Bone marrow (tissue), 2 donors: ENCODE measurements at regions not wholly inside any gene's neighbourhood (a gene's known extent, or its start where the extent isn't known, plus 50 kb on each side); places are given as distances from the start of the nearest gene placed in this dataset.
"Not testable (repeated sequence)": the region's sequence is repeated elsewhere in the genome, so short reads cannot be mapped to it uniquely, and the experiment has no call there.

Experiments used
- DNase-seq, 2 donors: peaks; one replicate each; lab custom pipeline; 2025; lab: John Stamatoyannopoulos, UW

- no peak for DNase-seq
Observed at GRCh38 chr1:4119516-4120220, 219.6 kb upstream of the C1orf174 start.

DNA sequence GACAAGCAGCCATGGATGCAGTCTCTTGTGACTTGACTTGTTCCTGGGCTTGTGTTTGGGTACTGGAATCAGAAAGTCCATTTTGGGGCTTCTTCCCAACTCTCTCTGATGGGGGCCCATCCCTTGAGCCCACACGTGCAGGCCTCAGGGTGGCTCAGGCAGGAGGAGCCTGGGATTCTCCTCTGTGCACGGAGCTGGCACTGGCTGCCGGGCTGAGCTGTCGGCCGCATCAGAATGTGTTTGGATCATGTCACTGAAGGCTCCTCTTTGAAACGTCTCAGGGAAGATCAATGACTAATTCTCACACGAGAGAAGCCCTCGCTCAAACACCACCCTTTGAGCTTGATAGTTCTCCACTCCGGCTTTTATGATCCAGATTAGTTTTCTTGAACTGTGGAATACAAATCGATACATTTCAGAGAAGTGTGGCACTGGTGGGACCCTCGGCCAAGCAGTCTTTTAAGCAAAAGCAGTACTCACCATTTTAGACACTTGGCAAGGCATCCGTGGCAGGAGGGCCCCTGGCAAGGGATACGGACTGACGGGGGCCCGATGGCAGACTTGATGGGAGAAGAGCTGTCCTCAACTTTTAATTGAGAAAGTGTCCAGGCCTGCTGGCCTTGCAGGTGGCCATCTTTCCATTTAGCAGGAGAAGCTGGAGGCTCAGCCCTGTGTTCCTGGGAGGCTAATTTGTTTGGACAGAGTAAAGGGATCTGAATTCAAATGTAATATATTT is 220.7 kb upstream of the C1orf174 start:
- no peak for DNase-seq

DNA sequence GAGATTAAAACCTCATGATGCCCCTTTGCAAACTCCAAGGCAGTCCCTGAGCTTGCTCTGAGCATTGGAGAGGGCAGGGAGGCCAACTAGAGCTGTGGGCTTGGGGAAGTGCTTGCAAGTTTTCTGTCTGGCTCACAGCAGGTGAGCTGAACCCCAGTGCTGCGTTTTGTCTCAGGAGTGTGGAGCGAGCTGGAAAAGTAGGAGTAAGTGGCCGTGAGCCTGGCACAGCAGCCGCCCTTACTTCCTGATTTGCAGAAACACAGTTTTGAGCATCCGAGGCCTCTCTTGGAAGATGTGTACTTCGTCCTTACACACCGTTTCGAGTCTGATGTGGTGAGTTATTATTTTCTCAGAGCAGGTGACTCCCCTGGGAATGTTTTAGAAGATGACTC is 221.2 kb upstream of the C1orf174 start:
- DNase-seq = no peak

GRCh38 chr1:4121834-4122512 is 221.9 kb upstream of the C1orf174 start:
- no peak for DNase-seq

DNA sequence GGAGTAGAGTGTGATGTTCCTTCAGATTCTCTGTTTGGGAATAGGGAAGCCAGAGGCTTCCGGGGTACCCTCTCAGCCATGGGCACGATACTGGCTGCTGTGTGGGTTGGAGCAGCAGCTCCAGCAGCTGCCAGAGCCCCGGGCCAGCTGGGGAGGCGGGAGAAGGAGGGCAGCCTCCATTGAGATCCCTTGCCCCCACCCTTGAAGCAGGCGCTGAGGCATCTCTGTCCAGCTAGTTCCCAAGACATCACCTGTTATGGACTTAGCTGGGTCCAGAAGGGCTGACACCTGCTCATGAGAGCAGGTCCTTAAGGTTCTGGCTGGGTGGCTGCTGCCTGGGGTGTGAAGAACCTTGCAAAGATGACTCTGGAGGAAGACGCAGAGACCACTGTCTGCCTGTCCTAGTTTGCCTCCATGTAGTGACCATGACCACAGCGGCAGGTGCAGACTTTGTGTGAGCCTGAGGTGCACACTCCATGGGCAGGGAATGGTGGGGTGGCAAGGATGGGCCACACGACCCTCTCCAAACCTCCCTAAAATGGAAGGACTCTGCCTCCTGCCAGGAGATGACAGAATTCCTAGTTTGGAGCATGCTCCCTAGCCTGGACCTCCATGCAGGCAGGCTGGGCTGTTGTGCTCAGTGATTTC is 222.6 kb upstream of the C1orf174 start:
- no peak for DNase-seq

DNA sequence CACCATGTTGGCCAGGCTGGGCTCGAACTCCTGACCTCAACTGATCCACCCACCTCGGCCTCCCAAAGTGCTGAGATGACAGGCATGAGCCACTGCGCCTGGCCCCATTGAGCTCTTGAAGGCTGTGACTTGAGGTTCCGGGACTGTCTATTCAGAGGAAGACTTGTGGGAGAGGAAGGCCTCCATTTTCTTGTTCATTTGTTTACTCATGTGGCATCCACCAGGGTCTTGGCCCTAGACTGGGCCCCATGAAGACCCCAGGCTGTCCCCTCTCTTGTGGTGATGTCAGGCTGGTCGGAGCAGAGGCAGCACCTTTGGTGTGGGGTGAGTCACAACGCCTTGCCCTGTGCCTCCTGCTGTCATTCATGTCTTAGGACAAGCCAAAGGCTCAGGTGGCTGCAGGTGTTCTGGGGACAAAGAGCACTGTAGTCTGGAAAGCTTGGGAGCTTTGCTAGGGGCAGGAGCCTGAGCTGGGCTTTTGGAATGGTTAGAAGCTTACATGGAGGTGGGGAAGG is 224.6 kb upstream of the C1orf174 start:
- DNase-seq = no peak

- no peak for DNase-seq
Observed at GRCh38 chr1:4126251-4126650, 226.2 kb upstream of the C1orf174 start.

GRCh38 chr1:4126731-4127591 is 226.9 kb upstream of the C1orf174 start:
- no peak for DNase-seq

- no peak for DNase-seq
Observed at GRCh38 chr1:4127592-4128140, 227.6 kb upstream of the C1orf174 start.

GRCh38 chr1:4128616-4129015 is 228.5 kb upstream of the C1orf174 start:
- DNase-seq = no peak

- no peak for DNase-seq
Observed at GRCh38 chr1:4129693-4130092, 229.6 kb upstream of the C1orf174 start.

DNA sequence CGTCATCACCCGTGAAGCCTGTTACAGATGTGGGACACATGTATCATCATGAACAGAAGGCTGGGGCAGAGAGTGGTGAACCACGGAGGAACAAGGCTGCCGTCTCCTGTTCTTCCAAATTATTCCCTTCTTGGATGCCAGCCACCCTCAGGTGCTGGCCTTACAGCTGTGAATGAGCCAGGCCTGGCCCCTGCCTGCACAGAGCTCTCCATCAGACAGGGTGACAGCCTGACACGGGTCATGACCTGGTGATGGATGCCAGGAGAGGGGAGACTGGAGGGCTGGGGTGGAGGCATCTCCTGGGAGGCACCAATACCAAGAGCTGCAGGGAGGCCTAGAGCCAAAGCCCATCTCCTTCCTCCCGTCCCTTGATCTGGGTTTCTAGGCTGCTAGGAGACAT is 230.0 kb upstream of the C1orf174 start:
- no peak for DNase-seq

DNA sequence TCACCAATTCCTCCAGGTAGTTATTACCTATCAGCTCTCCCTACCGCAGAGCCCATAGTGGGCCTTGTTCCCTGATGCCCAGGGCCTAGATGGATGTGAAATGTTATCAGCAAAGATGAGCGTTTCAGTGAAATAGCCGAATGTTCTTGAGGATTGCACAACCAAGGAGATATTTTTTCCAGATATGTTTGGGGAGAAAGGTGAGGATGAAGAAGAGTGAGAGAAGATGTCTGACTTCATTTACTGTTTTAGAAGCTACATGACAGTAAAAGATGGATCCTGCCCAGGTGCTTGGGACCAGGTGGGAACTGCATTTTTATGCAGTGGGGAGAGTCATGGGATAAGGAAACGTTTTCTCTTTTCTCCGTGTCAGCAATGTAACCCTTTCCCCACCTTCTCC is 231.7 kb upstream of the C1orf174 start:
- no peak for DNase-seq

- no peak for DNase-seq
Observed at GRCh38 chr1:4132352-4133296, 232.6 kb upstream of the C1orf174 start.

DNA sequence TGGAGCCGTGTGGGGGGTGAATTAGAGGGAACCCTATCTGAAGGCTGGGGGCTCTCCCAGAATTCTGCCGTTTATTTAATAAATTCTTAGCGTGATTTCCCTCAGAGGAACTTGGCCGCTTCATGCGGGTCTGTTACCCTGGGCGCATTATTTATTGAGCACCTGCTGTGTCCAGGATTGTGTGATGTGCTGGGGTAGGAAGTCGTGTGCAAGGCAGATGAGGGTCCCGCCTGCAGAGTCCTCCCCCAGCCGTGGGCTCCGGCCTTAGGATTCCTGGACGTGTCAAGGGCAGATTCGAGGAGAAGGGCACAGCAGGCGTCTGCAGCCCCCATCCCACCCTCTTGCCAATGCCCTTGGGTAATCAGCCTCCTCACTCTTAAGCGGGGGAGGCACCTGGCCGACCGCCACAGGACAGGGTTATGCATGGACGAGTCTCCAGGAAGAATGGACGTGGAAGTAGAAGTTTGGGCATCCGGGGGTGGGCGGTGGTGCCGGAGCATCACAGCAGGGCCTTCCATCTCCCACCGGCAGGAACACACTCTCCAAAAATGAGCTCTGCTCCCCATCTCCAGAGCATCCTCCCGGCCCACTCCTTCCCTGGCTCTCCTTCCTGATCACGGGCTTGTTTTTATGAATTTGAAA is 233.3 kb upstream of the C1orf174 start:
- DNase-seq = no peak

DNA sequence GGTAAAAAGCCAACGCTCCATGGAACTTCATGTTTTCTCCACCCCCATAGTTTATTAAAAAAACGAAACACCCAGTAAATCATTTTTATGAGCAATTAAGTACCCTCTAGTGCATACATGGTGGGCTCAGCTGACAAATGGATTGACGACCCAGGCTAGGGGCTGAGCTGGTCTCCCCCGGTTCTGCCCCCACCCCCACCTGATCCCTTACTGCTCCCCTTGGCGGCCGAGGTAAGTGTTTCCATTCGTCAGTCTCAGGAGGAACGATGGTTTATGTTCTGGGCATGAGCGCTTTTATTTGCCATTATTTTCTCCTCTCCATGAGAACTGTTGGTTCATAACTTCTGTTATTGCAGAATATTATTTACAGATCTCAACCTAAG is 233.9 kb upstream of the C1orf174 start:
- DNase-seq = no peak

DNA sequence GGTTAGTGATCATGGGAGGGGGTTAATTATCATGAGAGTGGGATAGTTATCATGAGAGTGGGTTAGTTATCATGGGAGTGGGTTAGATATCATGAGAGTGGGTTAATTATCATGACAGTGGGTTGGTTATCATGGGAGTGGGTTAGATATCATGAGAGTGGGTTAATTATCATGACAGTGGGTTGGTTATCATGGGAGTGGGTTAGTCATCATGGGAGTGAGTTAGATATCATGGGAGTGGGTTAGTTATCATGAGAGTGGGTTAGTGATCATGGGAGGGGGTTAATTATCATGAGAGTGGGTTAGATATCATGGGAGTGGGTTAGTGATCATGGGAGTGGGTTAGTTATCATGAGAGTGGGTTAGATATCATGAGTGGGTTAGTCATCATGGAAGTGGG is 235.8 kb upstream of the C1orf174 start:
- DNase-seq = not testable (repeated sequence)

DNA sequence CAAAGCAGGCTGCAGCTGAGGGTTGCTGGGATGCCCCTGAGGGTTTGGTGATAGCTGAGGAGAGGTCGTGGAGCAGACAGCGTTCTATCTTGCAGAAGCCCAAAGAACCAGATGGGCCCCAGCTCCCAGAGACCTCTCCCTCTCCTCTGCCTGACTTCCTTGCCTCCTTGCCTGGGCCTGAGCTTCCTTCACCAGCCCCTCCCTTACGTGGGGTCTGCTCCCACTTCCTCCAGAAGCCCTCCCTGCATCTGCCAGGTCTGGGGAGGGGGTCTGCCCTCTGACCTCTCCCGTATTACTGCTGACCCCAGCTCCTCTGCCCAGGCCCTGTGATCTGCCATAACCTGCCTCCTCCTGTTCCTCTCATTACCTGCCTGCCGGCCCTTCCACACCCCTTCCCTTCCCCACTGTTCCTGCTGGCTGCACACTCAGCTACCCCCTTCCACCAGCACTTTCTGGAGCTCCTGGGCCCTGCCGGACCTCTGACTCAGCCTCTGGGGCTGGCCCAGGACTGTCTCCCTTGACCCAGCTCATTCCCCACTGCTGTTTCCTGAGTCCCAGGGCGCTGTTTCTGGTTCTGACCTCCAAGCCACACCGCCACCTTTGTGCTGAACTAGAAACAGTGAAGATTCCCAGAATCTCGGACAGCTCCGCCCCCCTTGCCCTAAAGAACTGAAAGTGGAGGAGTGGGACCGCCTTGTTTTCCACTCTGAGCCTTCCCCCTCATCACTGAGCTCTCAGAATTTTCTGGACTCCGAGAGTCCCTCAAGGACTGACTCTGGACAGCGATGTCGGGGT is 237.7 kb upstream of the C1orf174 start:
- no peak for DNase-seq

DNA sequence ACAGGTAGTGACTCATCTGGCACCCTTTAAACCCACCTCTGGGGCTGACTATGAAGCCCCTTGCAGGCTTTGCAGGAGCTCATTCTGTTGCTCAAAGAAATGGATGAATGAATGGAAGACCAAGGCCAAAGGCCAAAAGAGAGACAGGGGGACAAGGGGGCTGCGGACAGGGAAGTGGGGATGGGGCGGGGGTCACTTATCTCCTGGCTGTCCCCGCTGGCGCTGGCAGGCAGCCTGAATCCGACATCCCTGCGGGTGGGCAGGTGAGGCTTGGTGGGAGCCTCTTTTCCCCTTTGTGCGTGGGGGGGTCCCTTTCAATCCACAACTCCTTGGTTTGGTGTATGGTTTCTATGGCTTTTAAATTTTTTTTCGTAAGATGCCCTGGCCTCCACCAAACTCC is 239.6 kb upstream of the C1orf174 start:
- no peak for DNase-seq
